Left ventricle myocardium inferior (tissue), 1 donor: ENCODE measurements at regions not wholly inside any gene's neighbourhood (a gene's known extent, or its start where the extent isn't known, plus 50 kb on each side); places are given as distances from the start of the nearest gene placed in this dataset.

Experiments
- DNase-seq: peaks from one replicate; pipeline ENCODE4 v3.0.0-alpha.2; 2020
- H3K27ac ChIP-seq: fragments of 200-600 bp; replicated peaks from 2 replicates; pipeline ENCODE4 v1.8.0; 2021
- H3K27me3 ChIP-seq: fragments of 200-600 bp; 2 replicates; pipeline ENCODE4 v1.8.0; 2021; ENCODE audit warnings: low read depth
- H3K36me3 ChIP-seq: fragments of 200-600 bp; 2 replicates; pipeline ENCODE4 v1.8.0; 2021
- H3K4me1 ChIP-seq: fragments of 200-600 bp; 2 replicates; pipeline ENCODE4 v1.8.0; 2021
- H3K4me3 ChIP-seq: fragments of 200-600 bp; 2 replicates; pipeline ENCODE4 v1.8.0; 2021; ENCODE audit warnings: mild to moderate bottlenecking, moderate library complexity
- H3K9me3 ChIP-seq: fragments of 200-600 bp; replicated peaks from 2 replicates; pipeline ENCODE4 v1.8.0; 2021
- intact Hi-C: fragments of 100-400 bp; cut with micrococcal nuclease; formaldehyde crosslinking; loops from one replicate; pipeline ENCODE4 v1.11.0; 2022
- TF ChIP-seq, protein P1 (sequence below): fragments of 200-600 bp; IDR thresholded peaks from 2 replicates; pipeline ENCODE4 v1.8.0; 2021; ENCODE audit warnings: antibody characterized with exemption, mild to moderate bottlenecking, borderline replicate concordance
- donor health status: DM: no; HTN: yes; CAD: no; lungs with severe emphysema.

DNA sequence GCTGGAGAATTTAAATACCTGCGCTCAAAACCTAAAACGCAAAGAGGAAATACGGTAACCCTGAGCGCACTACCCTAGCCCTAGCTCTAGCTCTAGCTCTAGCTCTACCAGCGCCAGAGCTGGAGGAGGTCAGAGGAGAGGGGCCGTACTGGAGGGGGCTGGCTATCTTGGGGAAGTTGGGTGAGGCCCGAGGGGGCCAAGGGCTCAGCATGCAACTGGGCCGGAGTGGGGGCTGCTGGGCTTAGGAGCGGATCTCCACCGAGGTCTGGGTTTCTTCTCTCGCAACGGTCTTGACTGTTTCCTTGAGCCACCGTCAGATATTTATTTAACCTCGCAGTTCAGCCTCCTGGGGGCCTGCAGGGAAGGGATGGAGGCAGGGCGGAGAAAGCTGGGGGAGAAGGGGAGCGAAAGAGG lies 91.0 kb downstream of the NCR2 start:
- intact Hi-C loops, result no loop called here
- Histone ChIP-seq H3K36me3 (no peaks in the 10 kb centered on the region), H3K4me1 (peaks cover 31% of the 10 kb centered on the region), H3K9me3 (no peaks in the 10 kb centered on the region), H3K27ac (peak overlapping the region; percentile 72), H3K4me3 (peak overlapping the region; percentile 67), H3K27me3 (peaks cover 42% of the 10 kb centered on the region)
- no peak for DNase-seq
- TF ChIP-seq, protein P1, sequence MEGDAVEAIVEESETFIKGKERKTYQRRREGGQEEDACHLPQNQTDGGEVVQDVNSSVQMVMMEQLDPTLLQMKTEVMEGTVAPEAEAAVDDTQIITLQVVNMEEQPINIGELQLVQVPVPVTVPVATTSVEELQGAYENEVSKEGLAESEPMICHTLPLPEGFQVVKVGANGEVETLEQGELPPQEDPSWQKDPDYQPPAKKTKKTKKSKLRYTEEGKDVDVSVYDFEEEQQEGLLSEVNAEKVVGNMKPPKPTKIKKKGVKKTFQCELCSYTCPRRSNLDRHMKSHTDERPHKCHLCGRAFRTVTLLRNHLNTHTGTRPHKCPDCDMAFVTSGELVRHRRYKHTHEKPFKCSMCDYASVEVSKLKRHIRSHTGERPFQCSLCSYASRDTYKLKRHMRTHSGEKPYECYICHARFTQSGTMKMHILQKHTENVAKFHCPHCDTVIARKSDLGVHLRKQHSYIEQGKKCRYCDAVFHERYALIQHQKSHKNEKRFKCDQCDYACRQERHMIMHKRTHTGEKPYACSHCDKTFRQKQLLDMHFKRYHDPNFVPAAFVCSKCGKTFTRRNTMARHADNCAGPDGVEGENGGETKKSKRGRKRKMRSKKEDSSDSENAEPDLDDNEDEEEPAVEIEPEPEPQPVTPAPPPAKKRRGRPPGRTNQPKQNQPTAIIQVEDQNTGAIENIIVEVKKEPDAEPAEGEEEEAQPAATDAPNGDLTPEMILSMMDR, result no peak

DNA sequence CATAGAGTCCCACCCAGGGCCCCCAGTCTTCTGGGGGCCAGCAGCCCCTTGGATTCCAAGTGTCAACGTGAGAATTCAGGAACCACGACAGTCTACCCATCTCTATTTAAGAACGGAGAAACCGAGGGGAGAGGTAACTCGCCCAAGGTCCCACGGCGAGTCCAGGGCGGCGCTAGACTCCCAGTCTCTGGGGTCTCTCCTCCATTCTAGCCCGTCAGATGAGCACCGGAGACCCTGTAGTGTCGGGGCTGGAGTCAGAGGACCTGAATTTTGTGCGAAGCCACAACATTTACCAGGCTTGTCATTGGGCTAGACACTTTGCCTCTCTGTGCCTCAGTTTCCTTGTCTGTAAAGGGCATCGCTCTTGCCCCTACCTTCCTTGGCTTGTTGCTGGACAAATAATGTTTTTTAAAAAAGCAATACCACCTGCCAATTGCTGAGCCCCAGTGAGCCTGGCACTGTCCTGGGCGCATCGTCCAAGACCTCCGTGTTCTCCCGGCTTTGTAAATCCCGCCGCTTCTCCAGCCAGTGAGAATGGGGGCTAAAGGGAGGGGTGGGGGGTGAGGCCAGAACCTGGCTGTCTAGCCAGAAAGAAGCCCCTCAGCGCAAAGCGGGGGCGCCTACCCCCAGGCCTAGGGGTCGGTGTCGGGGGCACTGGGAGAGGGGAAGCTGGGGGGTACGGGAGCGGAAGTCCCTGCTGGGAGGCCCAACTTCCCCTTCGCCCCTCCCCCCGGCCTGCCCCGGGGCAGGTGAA lies 91.7 kb downstream of the NCR2 start:
- intact Hi-C loops, result no loop called here
- TF ChIP-seq, protein P1, result no peak
- peak overlapping the region; percentile 72 for H3K27ac ChIP-seq
- DNase-seq, result no peak
- H3K9me3 ChIP-seq, result no peaks in the 10 kb centered on the region
- H3K27me3 ChIP-seq, result peaks cover 42% of the 10 kb centered on the region
- H3K36me3 ChIP-seq, result no peaks in the 10 kb centered on the region
- H3K4me3 ChIP-seq, result peak overlapping the region; percentile 67
- H3K4me1 ChIP-seq, result peaks cover 31% of the 10 kb centered on the region

DNA sequence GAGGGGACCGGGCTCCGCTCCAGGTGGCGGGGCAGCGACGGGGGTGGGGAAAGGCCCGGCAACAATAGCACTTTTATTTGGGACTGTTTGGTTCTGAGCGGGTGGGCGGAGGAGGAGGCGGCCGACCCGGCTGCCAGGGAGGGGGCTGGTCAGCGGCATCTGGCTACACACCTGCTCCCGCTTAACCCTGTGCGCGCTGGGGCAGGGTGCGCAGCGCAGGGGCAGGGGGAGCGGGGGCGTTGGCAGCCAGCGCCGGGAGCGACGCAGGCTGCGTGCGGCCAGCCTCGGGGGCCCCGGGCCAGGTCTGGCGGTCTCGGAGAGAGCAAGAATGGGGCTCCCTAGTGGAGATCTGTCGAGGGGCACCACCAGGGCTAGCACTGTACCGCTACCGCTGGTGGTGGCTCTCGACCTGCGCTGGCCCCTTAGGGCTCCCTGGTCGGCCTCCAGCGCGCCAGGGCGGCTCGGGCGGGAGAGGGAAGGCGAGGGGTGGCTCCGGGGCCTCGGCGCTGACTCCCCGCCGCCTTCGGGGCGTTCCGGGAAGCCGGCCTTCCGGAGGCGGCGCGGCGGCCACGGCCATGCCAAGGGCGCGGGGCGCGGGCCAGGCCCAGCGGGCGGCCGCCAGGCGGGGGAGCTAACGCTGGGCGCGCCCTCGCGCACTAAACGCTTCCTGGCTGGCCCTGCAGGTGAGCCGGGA lies 92.4 kb downstream of the NCR2 start:
- Histone ChIP-seq H3K27me3 (peaks cover 42% of the 10 kb centered on the region), H3K27ac (peak overlapping the region; percentile 72), H3K4me3 (peak overlapping the region; percentile 67), H3K9me3 (no peaks in the 10 kb centered on the region), H3K4me1 (peaks cover 31% of the 10 kb centered on the region), H3K36me3 (no peaks in the 10 kb centered on the region)
- intact Hi-C loops, result no loop called here
- TF ChIP-seq, protein P1, result peak; percentile 51
- peak; percentile 43 for DNase-seq

DNA sequence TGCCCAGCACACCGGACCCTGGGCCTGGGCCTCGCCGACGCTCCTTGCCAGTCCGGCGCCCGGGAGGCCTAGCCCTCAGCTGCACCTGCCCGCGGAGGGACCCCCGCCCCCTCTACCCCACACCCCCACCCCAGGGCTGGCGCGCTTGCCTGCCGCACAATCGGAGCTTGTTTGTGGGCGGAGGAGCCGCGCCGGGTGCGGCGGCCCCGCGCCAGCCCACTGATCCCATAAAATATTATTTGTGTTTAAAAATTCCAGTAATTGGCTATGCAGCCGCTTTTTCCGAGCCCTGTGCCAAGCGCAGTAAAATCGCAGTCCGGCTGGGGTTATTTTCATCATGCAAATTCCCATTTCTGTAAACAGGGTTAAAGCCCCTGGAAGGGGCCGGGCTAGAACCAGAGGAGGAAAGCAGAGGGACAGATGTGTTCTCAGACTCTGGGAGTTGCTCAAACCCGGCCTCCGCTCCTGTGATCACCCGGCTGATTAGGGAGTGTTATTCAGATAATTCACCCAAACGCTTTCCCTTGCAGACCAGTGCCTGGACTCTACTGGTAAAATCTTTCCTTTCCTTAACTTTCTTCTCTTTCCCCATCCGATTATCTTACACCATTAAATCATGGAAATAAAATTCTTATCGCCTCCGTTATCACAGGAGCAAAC lies 93.1 kb downstream of the NCR2 start:
- Histone ChIP-seq H3K36me3 (no peaks in the 10 kb centered on the region), H3K9me3 (no peaks in the 10 kb centered on the region), H3K4me3 (peak overlapping the region; percentile 67), H3K27me3 (peaks cover 42% of the 10 kb centered on the region), H3K4me1 (peaks cover 31% of the 10 kb centered on the region), H3K27ac (peak overlapping the region; percentile 72)
- intact Hi-C loops, result no loop called here
- TF ChIP-seq, protein P1, result no peak
- no peak for DNase-seq

DNA sequence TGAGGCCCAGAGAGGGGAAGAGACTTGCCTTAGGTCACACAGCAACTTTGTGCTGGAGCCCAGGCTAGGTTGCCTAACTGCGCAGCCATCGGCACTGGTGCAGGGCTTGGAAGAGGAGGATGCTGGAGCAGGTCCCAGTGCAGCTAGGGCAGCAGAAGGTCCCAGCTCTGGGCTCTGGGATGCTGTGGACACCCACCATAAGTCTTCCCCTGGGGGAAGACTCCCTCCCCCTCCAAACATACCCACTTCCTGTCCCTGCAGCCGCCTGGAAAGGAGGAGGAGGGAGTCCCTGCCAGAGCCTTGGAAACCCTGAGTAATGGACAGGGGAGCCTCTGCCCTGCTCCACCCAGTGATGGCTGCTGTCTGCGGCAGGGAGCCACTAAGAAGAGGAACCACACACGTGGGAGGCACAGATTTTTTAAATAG lies 93.6 kb downstream of the NCR2 start:
- H3K27me3 ChIP-seq, result peaks cover 42% of the 10 kb centered on the region
- TF ChIP-seq, protein P1, result no peak
- H3K4me3 ChIP-seq, result peak overlapping the region; percentile 67
- peak overlapping the region; percentile 72 for H3K27ac ChIP-seq
- no peaks in the 10 kb centered on the region for H3K9me3 ChIP-seq
- peaks cover 31% of the 10 kb centered on the region for H3K4me1 ChIP-seq
- intact Hi-C loops, result no loop called here
- peak; percentile 44 for DNase-seq
- no peaks in the 10 kb centered on the region for H3K36me3 ChIP-seq
